A549 (cell line): ENCODE measurements at regions not wholly inside any gene's neighbourhood (a gene's known extent, or its start where the extent isn't known, plus 50 kb on each side); places are given as distances from the start of the nearest gene placed in this dataset.

Experiments used
- POLR2A ChIP-seq: IDR thresholded peaks from 2 replicates; pipeline ENCODE4 v1.6.1; 2012; ENCODE audit warnings: mild to moderate bottlenecking, low read length
- SMC3 ChIP-seq: fragments of >200 bp; sonication (Bioruptor Twin); formaldehyde crosslinking; IDR thresholded peaks from 3 replicates; pipeline ENCODE4 v1.6.1; 2018; ENCODE audit warnings: inconsistent platforms

DNA sequence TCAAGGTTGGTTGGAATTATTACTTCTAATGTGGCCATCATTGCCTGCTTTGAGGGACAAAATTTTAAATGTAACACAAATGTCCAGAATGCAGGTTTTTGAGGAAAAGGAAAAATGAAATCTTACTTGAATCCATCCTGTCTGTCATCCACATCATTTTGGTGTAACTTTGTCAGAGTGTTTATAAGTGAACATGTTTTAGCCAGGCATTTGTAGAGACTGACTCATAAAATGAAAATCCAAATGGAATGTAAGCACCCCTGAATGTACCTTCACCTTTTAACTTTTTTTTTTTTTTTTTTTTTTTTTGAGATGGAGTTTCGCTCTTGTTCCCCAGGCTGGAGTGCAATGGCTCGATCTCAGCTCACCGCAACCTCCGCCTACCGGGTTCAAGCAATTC lies 141.8 kb upstream of the BNIP2 start:
- no peak for TF ChIP-seq POLR2A
- no peak for TF ChIP-seq SMC3
